Neural progenitor cell (in vitro differentiated cells): ENCODE measurements at regions not wholly inside any gene's neighbourhood (a gene's known extent, or its start where the extent isn't known, plus 50 kb on each side); places are given as distances from the start of the nearest gene placed in this dataset.

ENCODE experiments used
- DNase-seq: peaks from one replicate; pipeline ENCODE4 v3.0.0-alpha.2; 2016; ENCODE audit warnings: low spot score
- H2AFZ ChIP-seq: fragments of 200-600 bp; sonication (generic); replicated peaks from 2 replicates; pipeline ENCODE4 v1.6.1; 2016; ENCODE audit warnings: antibody characterized with exemption
- H3F3A ChIP-seq: fragments of 200-600 bp; sonication (generic); 2 replicates; pipeline ENCODE4 v1.6.1; 2016; ENCODE audit warnings: antibody characterized with exemption, low read depth
- H3K27ac ChIP-seq: fragments of 200-600 bp; sonication (generic); 2 replicates; pipeline ENCODE4 v1.5.1; 2016; ENCODE audit warnings: mild to moderate bottlenecking
- H3K27me3 ChIP-seq: fragments of 200-600 bp; sonication (generic); 2 replicates; pipeline ENCODE4 v1.6.1; 2016; ENCODE audit warnings: mild to moderate bottlenecking, moderate library complexity
- H3K36me3 ChIP-seq: fragments of 200-600 bp; sonication (generic); 2 replicates; pipeline ENCODE4 v1.5.1; 2016
- H3K4me1 ChIP-seq: fragments of 200-600 bp; sonication (generic); 2 replicates; pipeline ENCODE4 v1.6.1; 2016; ENCODE audit warnings: mixed run types
- H3K4me2 ChIP-seq: fragments of 200-600 bp; sonication (generic); 2 replicates; pipeline ENCODE4 v1.6.1; 2016
- H3K4me3 ChIP-seq: fragments of 200-600 bp; sonication (generic); 2 replicates; pipeline ENCODE4 v1.5.1; 2016
- H3K79me2 ChIP-seq: fragments of 200-600 bp; sonication (generic); 2 replicates; pipeline ENCODE4 v1.6.1; 2016; ENCODE audit warnings: low read depth
- H3K9ac ChIP-seq: fragments of 200-600 bp; sonication (generic); 2 replicates; pipeline ENCODE4 v1.6.1; 2016
- H3K9me3 ChIP-seq: fragments of 200-600 bp; sonication (generic); 2 replicates; pipeline ENCODE4 v1.5.1; 2016; ENCODE audit warnings: low read depth
- H4K20me1 ChIP-seq: fragments of 200-600 bp; sonication (generic); 2 replicates; pipeline ENCODE4 v1.6.1; 2016; ENCODE audit warnings: low read depth
- H3K27ac Mint-ChIP-seq: 3 replicates; pipeline ENCODE4 v1.8.0; 2021; ENCODE audit warnings: mixed read lengths
- H3K27me3 Mint-ChIP-seq: 2 replicates; pipeline ENCODE4 v1.8.0; 2022; ENCODE audit warnings: low read depth, mild to moderate bottlenecking, inconsistent platforms, moderate library complexity, mixed read lengths; ENCODE audit not compliant: insufficient read depth
- H3K36me3 Mint-ChIP-seq: 3 replicates; pipeline ENCODE4 v1.8.0; 2021; ENCODE audit warnings: mixed read lengths
- H3K4me1 Mint-ChIP-seq: 3 replicates; pipeline ENCODE4 v1.8.0; 2021; ENCODE audit warnings: mixed read lengths
- H3K4me3 Mint-ChIP-seq: 3 replicates; pipeline ENCODE4 v1.8.0; 2021; ENCODE audit warnings: mild to moderate bottlenecking, moderate library complexity, mixed read lengths
- H3K9me3 Mint-ChIP-seq: 3 replicates; pipeline ENCODE4 v1.8.0; 2020; ENCODE audit warnings: mixed read lengths
- EZH2 ChIP-seq: fragments of 200-600 bp; sonication (generic); IDR thresholded peaks from 2 replicates; pipeline ENCODE4 v1.6.1; 2017; ENCODE audit warnings: antibody characterized with exemption, mild to moderate bottlenecking, moderate library complexity
- EZH2phosphoT487 ChIP-seq: fragments of 200-600 bp; sonication (generic); IDR thresholded peaks from 2 replicates; pipeline ENCODE4 v1.6.1; 2017; ENCODE audit warnings: antibody characterized with exemption
- TF ChIP-seq, protein P1 (sequence below): fragments of 200-600 bp; sonication (generic); IDR thresholded peaks from 2 replicates; pipeline ENCODE4 v1.5.1; 2017; ENCODE audit warnings: antibody characterized with exemption, mild to moderate bottlenecking

GRCh38 chr4:8766610-8767009, 105.0 kb downstream of the HMX1 start:
- H3K9ac ChIP-seq: no peak overlapping the region
- no peaks in the 10 kb centered on the region for H3K79me2 ChIP-seq
- no peaks in the 10 kb centered on the region for H3K9me3 ChIP-seq
- no peak overlapping the region for H3K4me2 ChIP-seq
- Mint-ChIP-seq H3K4me1 (peaks cover 8% of the 10 kb centered on the region), H3K27me3 (peaks cover 9% of the 10 kb centered on the region), H3K27ac (no peak overlapping the region), H3K4me3 (no peak overlapping the region), H3K9me3 (no peaks in the 10 kb centered on the region), H3K36me3 (no peaks in the 10 kb centered on the region)
- H3K27ac ChIP-seq: no peak overlapping the region
- no peak for TF ChIP-seq EZH2phosphoT487
- TF ChIP-seq, protein P1, sequence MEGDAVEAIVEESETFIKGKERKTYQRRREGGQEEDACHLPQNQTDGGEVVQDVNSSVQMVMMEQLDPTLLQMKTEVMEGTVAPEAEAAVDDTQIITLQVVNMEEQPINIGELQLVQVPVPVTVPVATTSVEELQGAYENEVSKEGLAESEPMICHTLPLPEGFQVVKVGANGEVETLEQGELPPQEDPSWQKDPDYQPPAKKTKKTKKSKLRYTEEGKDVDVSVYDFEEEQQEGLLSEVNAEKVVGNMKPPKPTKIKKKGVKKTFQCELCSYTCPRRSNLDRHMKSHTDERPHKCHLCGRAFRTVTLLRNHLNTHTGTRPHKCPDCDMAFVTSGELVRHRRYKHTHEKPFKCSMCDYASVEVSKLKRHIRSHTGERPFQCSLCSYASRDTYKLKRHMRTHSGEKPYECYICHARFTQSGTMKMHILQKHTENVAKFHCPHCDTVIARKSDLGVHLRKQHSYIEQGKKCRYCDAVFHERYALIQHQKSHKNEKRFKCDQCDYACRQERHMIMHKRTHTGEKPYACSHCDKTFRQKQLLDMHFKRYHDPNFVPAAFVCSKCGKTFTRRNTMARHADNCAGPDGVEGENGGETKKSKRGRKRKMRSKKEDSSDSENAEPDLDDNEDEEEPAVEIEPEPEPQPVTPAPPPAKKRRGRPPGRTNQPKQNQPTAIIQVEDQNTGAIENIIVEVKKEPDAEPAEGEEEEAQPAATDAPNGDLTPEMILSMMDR: no peak
- TF ChIP-seq EZH2: no peak
- no peak for DNase-seq
- H3K36me3 ChIP-seq: no peaks in the 10 kb centered on the region
- H3K4me1 ChIP-seq: peaks cover 9% of the 10 kb centered on the region
- no peaks in the 10 kb centered on the region for H3K27me3 ChIP-seq
- H3K4me3 ChIP-seq: no peak overlapping the region
- H2AFZ ChIP-seq: no peak overlapping the region
- no peaks in the 10 kb centered on the region for H4K20me1 ChIP-seq
- no peaks in the 10 kb centered on the region for H3F3A ChIP-seq

DNA sequence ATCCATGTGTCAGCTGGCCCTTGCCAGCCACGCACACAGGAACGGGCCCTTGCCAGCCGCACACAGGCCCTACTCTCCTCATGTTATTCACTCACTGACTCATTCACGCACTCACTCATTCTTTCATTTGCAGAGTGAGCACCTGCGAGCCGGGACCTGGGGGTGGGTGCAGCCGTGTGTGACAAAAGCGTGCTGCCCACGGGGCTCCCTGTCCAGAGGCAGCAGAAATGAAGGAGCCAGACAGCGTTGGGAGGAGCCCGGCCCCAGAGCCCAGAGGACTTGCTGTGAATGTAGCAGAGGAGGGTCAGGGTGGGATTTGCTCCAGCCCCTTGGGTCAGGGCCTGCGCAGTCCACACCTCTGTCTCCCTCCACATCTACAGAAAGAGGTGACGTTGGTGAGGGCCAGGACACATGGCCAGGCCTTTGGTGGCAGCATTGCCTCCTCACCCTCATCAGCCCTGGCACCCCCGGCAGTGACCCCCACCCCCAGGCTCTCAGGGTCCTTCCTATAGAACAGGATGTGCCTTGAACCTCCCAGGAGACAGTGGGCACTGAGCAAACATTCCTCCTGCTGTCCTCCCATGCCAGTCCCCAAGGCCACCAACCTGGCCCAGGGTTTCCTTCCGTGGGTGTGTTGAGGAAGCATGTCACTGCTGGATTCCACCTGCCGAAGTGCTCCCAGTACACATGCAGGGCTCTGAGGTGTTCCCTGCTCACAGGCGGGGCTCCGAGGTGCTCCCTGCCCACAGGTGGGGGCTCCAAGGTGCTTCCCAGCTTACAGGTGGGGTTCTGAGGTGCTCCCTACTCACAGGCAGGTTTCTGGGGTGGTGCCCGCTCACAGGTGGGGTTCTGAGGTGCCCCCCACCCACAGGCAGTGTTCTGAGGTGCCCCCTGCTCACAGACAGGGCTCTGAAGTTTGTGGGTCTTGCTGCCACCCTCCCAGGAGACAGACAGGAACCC, 105.7 kb downstream of the HMX1 start:
- no peak overlapping the region for H3K9ac ChIP-seq
- H3K4me3 ChIP-seq: no peak overlapping the region
- no peaks in the 10 kb centered on the region for H3K36me3 Mint-ChIP-seq
- no peak overlapping the region for H3K27ac Mint-ChIP-seq
- peaks cover 8% of the 10 kb centered on the region for H3K4me1 ChIP-seq
- H3K27me3 Mint-ChIP-seq: peaks cover 11% of the 10 kb centered on the region
- no peak overlapping the region for H3K4me3 Mint-ChIP-seq
- DNase-seq: no peak
- no peaks in the 10 kb centered on the region for H3K79me2 ChIP-seq
- no peaks in the 10 kb centered on the region for H4K20me1 ChIP-seq
- H3K27me3 ChIP-seq: no peaks in the 10 kb centered on the region
- no peak overlapping the region for H2AFZ ChIP-seq
- H3K4me1 Mint-ChIP-seq: peaks cover 11% of the 10 kb centered on the region
- H3K27ac ChIP-seq: no peak overlapping the region
- no peaks in the 10 kb centered on the region for H3K36me3 ChIP-seq
- H3K4me2 ChIP-seq: no peak overlapping the region
- no peaks in the 10 kb centered on the region for H3K9me3 ChIP-seq
- TF ChIP-seq EZH2phosphoT487: no peak
- TF ChIP-seq EZH2: no peak
- TF ChIP-seq, protein P1: no peak
- no peaks in the 10 kb centered on the region for H3K9me3 Mint-ChIP-seq
- no peaks in the 10 kb centered on the region for H3F3A ChIP-seq

- H3K4me2 ChIP-seq: no peak overlapping the region
Measured at GRCh38 chr4:8765084-8765483, 106.6 kb downstream of the HMX1 start.

More at GRCh38 chr4:8765084-8765483, 106.6 kb downstream of the HMX1 start:
- H3K36me3 ChIP-seq: no peaks in the 10 kb centered on the region
- no peak overlapping the region for H3K27ac ChIP-seq
- H4K20me1 ChIP-seq: no peaks in the 10 kb centered on the region
- no peaks in the 10 kb centered on the region for H3K9me3 ChIP-seq
- peaks cover 6% of the 10 kb centered on the region for H3K4me1 ChIP-seq
- no peak for TF ChIP-seq EZH2phosphoT487
- TF ChIP-seq, protein P1: no peak
- no peaks in the 10 kb centered on the region for H3K36me3 Mint-ChIP-seq
- H3K27me3 ChIP-seq: no peaks in the 10 kb centered on the region
- peak overlapping the region; percentile 39 for H3K4me3 Mint-ChIP-seq
- DNase-seq: no peak
- peak overlapping the region; percentile 88 for H3K27ac Mint-ChIP-seq
- H3F3A ChIP-seq: no peaks in the 10 kb centered on the region
- no peak overlapping the region for H3K4me3 ChIP-seq
- peaks cover 6% of the 10 kb centered on the region for H3K4me1 Mint-ChIP-seq
- no peaks in the 10 kb centered on the region for H3K79me2 ChIP-seq
- H3K27me3 Mint-ChIP-seq: peaks cover 11% of the 10 kb centered on the region
- H3K9ac ChIP-seq: no peak overlapping the region
- no peak overlapping the region for H2AFZ ChIP-seq
- no peaks in the 10 kb centered on the region for H3K9me3 Mint-ChIP-seq
